ENCODE measurements at regions not wholly inside any gene's neighbourhood (a gene's known extent, or its start where the extent isn't known, plus 50 kb on each side); places are given as distances from the start of the nearest gene placed in this dataset.
"Not testable (repeated sequence)": the region's sequence is repeated elsewhere in the genome, so short reads cannot be mapped to it uniquely, and the experiment has no call there.

DNA sequence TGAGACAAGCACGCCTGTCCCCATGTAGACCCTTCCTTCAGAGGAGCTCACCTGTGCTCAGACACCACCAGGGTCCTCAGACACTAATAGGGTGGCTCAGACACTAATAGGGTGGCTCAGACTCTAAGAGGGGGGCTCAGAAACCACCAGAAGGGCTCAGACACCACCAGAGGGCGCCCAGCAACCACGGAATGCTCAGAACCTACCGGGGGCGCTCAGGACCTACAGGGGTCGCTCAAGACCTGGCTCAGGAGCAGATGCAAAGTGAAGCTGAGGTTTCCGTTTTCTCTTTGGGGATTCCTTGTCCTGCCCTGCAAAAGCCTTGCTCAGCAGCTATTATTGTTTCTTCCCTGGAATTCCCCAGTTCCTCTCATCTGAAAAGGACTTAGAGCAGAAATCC is 172.1 kb downstream of the POTEB start:
- not testable (repeated sequence) for TF ChIP-seq CBFB (CRISPR knock-in tag; IDR thresholded peaks at IDR 0.05); E2F5 (CRISPR knock-in tag; IDR thresholded peaks at IDR 0.05); KHSRP (IDR thresholded peaks at IDR 0.05); FOXM1 (IDR thresholded peaks at IDR 0.05; ENCODE audit: low read depth); FOXM1 (CRISPR knock-in tag; IDR thresholded peaks at IDR 0.05; ENCODE audit: low read depth); ZFX (CRISPR knock-in tag; IDR thresholded peaks at IDR 0.05); ATF7 (IDR thresholded peaks at IDR 0.05); HNRNPK (IDR thresholded peaks at IDR 0.05; ENCODE audit: low read depth, low read length, poor library complexity, severe bottlenecking); FOXK2 (conservative IDR thresholded peaks at IDR 0.05 in 1 of 2, IDR thresholded peaks at IDR 0.05 in 1 of 2; ENCODE audit: low read depth in 2 of 2); ZNF699 (CRISPR knock-in tag; IDR thresholded peaks at IDR 0.05; ENCODE audit: insufficient replicate concordance); POLR2A (conservative IDR thresholded peaks at IDR 0.05)
- TF ChIP-seq, protein P1, sequence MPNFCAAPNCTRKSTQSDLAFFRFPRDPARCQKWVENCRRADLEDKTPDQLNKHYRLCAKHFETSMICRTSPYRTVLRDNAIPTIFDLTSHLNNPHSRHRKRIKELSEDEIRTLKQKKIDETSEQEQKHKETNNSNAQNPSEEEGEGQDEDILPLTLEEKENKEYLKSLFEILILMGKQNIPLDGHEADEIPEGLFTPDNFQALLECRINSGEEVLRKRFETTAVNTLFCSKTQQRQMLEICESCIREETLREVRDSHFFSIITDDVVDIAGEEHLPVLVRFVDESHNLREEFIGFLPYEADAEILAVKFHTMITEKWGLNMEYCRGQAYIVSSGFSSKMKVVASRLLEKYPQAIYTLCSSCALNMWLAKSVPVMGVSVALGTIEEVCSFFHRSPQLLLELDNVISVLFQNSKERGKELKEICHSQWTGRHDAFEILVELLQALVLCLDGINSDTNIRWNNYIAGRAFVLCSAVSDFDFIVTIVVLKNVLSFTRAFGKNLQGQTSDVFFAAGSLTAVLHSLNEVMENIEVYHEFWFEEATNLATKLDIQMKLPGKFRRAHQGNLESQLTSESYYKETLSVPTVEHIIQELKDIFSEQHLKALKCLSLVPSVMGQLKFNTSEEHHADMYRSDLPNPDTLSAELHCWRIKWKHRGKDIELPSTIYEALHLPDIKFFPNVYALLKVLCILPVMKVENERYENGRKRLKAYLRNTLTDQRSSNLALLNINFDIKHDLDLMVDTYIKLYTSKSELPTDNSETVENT (CRISPR knock-in tag; IDR thresholded peaks at IDR 0.05): not testable (repeated sequence)

Data from K562 (cell line).